ENCODE measurements at regions not wholly inside any gene's neighbourhood (a gene's known extent, or its start where the extent isn't known, plus 50 kb on each side); places are given as distances from the start of the nearest gene placed in this dataset.

- no peak for DNase-seq (ENCODE audit: low read depth, low spot score)
- H3K4me3 ChIP-seq (ENCODE audit: low read depth, low read length), result no peak overlapping the region
- TF ChIP-seq CTCF (IDR thresholded peaks at IDR 0.05; ENCODE audit: low read depth, low read length), result no peak
- in situ Hi-C loops (cut with HindIII; ENCODE audit: low sequenced_read_pairs), result no loop called here
Observed at GRCh38 chr11:56852131-56852530, 103.6 kb upstream of the OR9G4 start.

GRCh38 chr11:56849852-56850251 lies 101.4 kb upstream of the OR9G4 start:
- no peak for DNase-seq (ENCODE audit: low read depth, low spot score)
- no peak for TF ChIP-seq CTCF (IDR thresholded peaks at IDR 0.05; ENCODE audit: low read depth, low read length)
- H3K4me3 ChIP-seq (ENCODE audit: low read depth, low read length), result no peak overlapping the region
- in situ Hi-C loops (cut with HindIII; ENCODE audit: low sequenced_read_pairs), result no loop called here

GRCh38 chr11:56849250-56849649 lies 100.8 kb upstream of the OR9G4 start:
- TF ChIP-seq CTCF (IDR thresholded peaks at IDR 0.05; ENCODE audit: low read depth, low read length), result no peak
- in situ Hi-C loops (cut with HindIII; ENCODE audit: low sequenced_read_pairs), result no loop called here
- no peak overlapping the region for H3K4me3 ChIP-seq (ENCODE audit: low read depth, low read length)
- no peak for DNase-seq (ENCODE audit: low read depth, low spot score)

- DNase-seq (ENCODE audit: low read depth, low spot score), result no peak
- TF ChIP-seq CTCF (IDR thresholded peaks at IDR 0.05; ENCODE audit: low read depth, low read length), result no peak
- in situ Hi-C loops (cut with HindIII; ENCODE audit: low sequenced_read_pairs), result no loop called here
- H3K4me3 ChIP-seq (ENCODE audit: low read depth, low read length), result no peak overlapping the region
Observed at GRCh38 chr11:56848141-56848809, 99.8 kb upstream of the OR9G4 start.

- TF ChIP-seq CTCF (IDR thresholded peaks at IDR 0.05; ENCODE audit: low read depth, low read length), result no peak
- in situ Hi-C loops (cut with HindIII; ENCODE audit: low sequenced_read_pairs), result no loop called here
Observed at GRCh38 chr11:56846631-56847576, 98.4 kb upstream of the OR9G4 start.

GRCh38 chr11:56845121-56845732 lies 96.7 kb upstream of the OR9G4 start:
- in situ Hi-C loops (cut with HindIII; ENCODE audit: low sequenced_read_pairs), result no loop called here
- DNase-seq (ENCODE audit: low read depth, low spot score), result no peak
- no peak for TF ChIP-seq CTCF (IDR thresholded peaks at IDR 0.05; ENCODE audit: low read depth, low read length)
- no peak overlapping the region for H3K4me3 ChIP-seq (ENCODE audit: low read depth, low read length)

More at GRCh38 chr11:56846631-56847576, 98.4 kb upstream of the OR9G4 start:
- no peak for DNase-seq (ENCODE audit: low read depth, low spot score)
- H3K4me3 ChIP-seq (ENCODE audit: low read depth, low read length), result no peak overlapping the region
